HG03039 (cell line): ENCODE measurements at regions not wholly inside any gene's neighbourhood (a gene's known extent, or its start where the extent isn't known, plus 50 kb on each side); places are given as distances from the start of the nearest gene placed in this dataset.
"Not testable (repeated sequence)": the region's sequence is repeated elsewhere in the genome, so short reads cannot be mapped to it uniquely, and the experiment has no call there.

Experiments
- ATAC-seq: cut with Tn5 transposase; IDR thresholded peaks from one replicate; pipeline ENCODE4 v1.9.1; 2021; ENCODE audit warnings: mild to moderate bottlenecking, moderate library complexity; ENCODE audit not compliant: unreplicated experiment

GRCh38 chr13:85610024-85610423, 189.2 kb downstream of the SLITRK6 start:
- ATAC-seq, result no peak

GRCh38 chr13:85608255-85608829, 190.9 kb downstream of the SLITRK6 start:
- no peak for ATAC-seq

GRCh38 chr13:85603735-85604134, 195.5 kb downstream of the SLITRK6 start:
- ATAC-seq, result no peak

GRCh38 chr13:85601526-85601925, 197.7 kb downstream of the SLITRK6 start:
- ATAC-seq, result no peak

GRCh38 chr13:85597790-85598500, 201.3 kb downstream of the SLITRK6 start:
- no peak for ATAC-seq

- ATAC-seq, result no peak
Measured at GRCh38 chr13:85592211-85592610, 207.0 kb downstream of the SLITRK6 start.

GRCh38 chr13:85590231-85590931, 208.8 kb downstream of the SLITRK6 start:
- no peak for ATAC-seq

- ATAC-seq, result no peak
Measured at GRCh38 chr13:85589021-85589420, 210.2 kb downstream of the SLITRK6 start.

- no peak for ATAC-seq
Measured at GRCh38 chr13:85588359-85588758, 210.9 kb downstream of the SLITRK6 start.

GRCh38 chr13:85586856-85587255, 212.4 kb downstream of the SLITRK6 start:
- ATAC-seq, result no peak

GRCh38 chr13:85586422-85586831, 212.8 kb downstream of the SLITRK6 start:
- no peak for ATAC-seq

GRCh38 chr13:85582890-85583289, 216.3 kb downstream of the SLITRK6 start:
- ATAC-seq, result no peak

- ATAC-seq, result no peak
Measured at GRCh38 chr13:85575110-85575509, 224.1 kb downstream of the SLITRK6 start.

- no peak for ATAC-seq
Measured at GRCh38 chr13:85567909-85568308, 231.3 kb downstream of the SLITRK6 start.

GRCh38 chr13:85565652-85566051, 233.6 kb downstream of the SLITRK6 start:
- ATAC-seq, result no peak

GRCh38 chr13:85564598-85564997, 234.6 kb downstream of the SLITRK6 start:
- no peak for ATAC-seq

GRCh38 chr13:85562282-85562681, 236.9 kb downstream of the SLITRK6 start:
- ATAC-seq, result no peak

- no peak for ATAC-seq
Measured at GRCh38 chr13:85557691-85558467, 241.3 kb downstream of the SLITRK6 start.

GRCh38 chr13:85551012-85551411, 248.2 kb downstream of the SLITRK6 start:
- ATAC-seq, result no peak

GRCh38 chr13:85549819-85550218, 249.4 kb downstream of the SLITRK6 start:
- no peak for ATAC-seq

- not testable (repeated sequence) for ATAC-seq
Measured at GRCh38 chr13:85548845-85549244, 250.4 kb downstream of the SLITRK6 start.
